ENCODE measurements at regions not wholly inside any gene's neighbourhood (a gene's known extent, or its start where the extent isn't known, plus 50 kb on each side); places are given as distances from the start of the nearest gene placed in this dataset.

DNA sequence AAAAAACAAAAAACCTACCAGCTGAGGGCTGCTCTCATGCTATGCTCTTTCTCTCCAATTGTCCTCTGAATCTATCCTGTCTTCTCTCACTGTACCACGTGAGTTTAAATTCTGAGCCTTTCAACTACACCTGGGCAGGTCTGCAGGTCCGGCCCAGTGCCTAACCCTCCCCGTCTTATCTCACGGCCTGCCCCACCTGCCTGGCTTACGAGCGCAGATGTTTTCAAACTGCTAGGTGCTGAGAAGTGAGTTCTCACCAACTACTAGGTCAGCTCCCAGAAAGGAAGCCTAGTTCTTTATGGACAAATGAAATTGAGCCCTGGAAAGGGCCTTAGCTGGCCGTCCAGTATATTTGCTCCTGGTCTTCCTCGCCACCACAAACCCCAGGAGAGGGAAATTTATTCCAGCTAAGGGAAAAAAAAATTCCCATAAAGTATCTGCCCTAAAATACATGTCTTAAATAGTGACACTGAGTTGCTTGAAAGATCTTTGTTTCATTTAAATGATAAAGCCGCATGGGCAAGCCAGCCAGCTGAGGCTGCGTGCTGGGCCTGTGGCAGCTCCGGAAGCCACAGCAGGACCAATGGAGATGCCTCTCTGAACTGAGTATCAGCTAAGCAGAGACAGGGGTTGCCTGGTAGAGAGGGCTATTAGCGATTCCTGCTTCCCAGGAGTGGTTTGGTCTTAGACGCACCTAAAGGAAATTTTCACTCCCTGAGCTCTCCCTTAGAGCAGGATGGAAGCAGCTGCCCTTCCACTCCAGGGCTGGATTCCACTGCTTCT, 92.5 kb upstream of the NCK2 start:
- DNase-seq (ENCODE audit: low read depth) = no peak

DNA sequence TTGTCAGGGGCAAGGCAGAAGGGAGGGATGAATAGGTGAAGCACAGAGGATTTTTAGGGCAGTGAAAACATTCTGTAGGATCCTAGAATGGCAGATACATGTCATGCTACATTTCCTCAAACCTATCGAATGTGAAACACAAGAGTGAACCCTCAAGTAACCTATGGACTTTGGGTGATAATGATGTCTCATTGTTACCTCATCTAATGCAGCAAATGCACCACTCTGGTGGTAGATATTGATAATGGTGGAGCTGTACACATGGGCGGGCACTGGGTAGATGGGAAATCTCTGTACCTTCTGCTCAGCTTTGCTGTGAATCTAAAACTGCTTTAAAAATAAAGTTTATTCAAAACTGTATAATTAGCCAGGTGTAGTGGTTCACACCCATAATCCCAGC, 95.2 kb upstream of the NCK2 start:
- DNase-seq (ENCODE audit: low read depth) = no peak

DNA sequence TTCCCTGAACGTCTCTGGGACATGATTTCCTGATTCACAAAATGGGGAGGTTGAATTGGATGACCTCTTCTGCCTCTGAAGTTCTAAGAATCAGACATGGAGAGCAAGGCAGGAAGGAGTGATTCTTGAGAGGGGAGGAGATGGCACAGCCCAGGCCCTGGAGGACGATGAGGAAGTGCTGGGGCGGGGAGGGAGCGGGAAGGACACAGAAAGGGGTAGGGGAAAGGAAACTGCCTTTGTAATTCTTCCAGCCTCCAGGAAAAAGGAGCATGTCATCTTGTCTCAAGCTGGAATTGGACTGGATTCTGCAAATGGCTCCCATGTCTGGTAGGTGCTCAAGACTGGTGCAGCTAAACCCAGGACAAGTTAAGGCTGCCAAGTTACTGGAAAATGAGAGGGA, 97.0 kb upstream of the NCK2 start:
- DNase-seq (ENCODE audit: low read depth) = no peak

DNA sequence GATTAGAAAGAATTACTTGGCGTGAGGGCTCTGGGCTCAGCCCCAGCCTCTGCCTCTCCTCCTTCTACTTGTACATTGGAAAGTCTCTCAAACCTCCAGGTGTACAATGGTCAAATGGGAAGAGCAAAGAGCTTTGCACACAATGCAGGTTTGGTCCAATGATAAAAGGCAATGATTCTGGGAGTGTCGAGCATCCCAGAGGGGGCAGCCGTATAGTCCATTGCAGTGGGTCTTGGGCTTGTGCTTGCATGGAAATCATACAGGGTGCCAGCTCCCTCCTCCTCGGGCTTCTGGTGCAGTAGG, 98.0 kb upstream of the NCK2 start:
- no peak for DNase-seq (ENCODE audit: low read depth)

DNA sequence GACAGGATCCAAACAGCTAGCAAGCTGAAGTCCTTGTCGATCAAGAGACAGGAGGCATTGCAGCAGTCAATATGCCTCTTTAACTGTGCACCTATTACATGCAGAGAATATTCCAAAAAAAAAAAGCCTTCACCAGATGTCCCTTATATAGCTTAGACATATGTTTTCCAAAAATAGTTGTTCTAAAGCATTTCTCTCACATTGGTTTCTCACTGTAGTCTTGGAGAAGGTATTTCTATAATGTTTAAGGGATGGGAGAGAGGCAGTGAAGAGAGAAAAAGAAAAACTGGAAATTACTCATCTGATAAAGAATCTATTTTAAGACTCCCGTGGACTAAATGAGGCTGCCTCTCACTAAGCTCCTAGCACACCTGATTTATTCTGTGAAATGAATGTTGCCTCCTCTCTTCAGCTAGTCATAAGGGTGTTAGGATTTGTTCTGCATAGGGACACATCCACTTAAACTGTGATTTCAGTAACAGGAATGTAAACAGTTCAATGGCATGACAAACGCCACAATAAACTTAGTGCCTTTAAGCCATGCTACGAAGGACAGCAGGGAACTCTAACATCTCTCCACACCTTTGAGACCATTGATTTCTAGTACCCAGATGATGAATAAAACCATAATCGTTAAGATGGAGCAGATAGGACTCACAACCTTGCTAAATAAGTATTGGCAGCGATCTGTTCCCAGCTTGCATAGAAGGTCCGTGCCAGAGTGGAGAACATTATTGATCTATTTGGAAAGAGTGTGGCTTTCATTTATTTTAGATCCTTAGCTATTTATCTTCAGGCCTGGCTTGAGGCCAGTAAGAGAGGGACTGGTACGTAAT, 98.6 kb upstream of the NCK2 start:
- DNase-seq (ENCODE audit: low read depth) = no peak

DNA sequence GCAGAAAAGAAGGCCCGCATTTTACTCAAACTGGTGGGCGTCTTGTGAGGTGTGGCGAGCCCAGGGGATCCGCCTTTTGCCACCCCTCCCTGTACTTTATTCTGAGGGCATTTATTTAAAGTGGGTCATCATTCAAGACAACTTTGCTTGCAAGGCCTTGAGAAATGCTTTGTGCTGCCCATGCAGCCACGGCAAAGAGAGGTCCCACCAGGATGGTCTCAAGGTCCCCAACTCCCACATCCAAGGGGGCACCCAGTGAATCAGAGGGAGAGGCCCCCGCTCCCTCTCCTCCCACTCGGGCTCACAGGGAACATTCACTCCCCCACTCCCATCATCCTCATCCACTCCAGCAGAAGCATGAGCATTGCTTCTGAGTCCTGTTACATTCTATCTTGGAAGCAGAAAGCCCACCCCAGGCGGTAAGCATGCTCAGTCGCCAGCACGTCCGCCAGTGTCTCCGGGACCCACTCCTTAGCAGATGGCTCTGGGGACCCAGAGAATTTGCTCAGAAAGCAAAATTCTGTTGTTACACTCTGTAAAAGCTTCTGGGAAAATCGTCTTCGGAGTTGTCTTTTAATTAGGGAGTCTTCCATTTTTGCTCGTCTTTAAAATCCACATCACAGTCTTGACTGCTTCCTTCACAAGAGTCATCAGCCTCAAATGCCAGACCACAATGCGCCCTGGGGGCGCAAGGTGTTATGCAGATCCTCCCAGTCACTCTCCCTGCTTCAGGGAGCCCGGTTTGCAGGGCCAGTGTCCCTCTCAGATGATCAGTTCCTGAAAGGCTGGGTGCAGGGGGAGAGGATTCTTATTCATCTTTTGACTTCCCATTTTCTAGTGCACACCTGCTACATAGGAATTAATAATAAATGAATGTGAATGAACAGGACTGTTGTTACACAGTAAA, 99.4 kb upstream of the NCK2 start:
- DNase-seq (ENCODE audit: low read depth) = no peak

DNA sequence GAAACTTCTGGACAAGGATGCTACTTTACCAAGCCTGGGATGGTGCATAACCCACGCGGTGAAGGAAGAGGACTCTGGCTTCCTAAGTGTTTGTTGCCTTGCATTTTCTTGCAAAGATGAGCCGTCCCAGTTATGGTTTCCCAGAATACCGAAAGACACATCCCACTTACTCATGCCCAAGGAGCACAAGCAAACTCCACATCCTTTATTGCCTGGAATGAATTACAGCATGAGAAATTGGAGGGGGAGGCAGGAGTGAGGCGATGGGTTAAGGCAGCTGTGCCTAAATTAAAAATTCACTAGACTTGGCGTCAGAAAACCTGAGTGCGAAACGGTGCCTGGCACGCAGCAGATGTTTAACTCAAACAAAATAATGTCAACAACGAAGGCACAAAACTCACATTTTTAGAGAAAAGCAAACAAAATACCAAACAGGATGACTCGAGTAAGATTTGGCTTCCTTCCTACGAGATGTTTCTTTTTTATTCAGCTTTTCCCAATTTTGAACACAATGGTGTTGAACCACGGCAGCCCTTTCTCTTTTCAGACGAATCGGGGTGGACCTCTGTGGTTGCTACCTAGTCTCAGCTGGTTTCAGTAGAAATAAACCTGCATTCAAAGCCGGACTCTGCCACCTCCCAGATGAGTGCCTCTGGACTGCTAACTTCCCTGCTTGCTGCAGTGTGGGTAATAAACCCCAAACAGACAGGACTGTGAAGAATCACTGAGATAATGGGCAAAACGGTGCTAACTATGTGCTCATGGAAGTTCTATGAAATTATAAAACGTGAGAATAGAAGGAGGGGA, 100.3 kb upstream of the NCK2 start:
- DNase-seq (ENCODE audit: low read depth) = no peak

DNA sequence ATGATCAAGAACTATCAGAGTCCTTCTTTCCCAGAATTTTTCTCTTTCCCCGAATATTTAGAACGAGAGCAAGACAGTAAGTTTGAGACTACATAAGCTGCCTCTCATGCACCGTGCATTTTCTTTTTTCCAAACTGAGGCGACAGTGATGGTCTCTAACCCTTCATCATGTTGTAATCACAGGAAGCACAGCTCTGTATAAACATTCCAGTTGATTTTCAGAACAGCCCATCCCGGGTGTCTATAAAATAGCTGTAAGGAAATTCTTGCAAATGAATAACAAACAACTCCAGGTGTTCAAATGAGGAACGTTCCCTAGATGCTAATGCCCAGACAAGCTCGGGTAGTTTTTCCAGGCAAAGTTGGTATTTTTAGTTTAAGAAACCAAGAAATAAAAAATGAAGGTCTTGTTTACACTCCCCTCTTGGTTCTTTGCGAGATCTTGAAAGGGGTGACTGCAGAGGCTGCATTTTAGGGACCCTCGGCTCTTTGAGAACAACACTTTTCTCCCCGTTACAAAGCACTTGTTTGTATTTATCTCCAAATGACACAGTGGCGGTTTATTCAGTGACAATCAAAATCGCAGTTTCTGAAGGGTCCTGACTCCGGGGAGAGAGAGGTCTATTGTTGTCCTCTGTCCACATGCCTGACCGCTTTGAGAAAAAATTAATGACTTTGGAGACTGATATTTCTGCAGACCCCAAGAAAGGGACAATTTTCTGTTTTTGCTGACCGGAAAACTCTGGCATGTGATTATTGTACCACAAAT, 101.1 kb upstream of the NCK2 start:
- DNase-seq (ENCODE audit: low read depth) = no peak

DNA sequence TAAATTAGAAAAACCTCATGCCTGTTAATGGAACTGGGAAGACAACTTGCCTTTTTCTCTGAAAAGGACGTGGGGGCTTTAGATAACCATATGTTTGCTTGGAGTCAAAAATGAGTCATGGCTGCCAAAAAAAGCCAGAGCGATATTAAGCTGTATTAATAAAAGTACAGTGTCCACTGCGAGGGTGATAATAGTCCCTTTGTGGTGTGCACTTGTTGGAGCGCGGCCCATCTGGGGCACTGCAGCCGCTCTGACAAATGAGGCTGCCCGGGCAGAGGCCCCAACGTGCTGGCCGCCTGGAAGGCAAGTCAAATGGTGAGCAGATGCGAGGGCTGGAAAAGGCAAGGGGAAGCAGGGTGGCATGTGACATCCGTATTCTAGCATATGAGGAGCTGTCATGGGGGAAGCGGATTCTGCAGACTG, 103.3 kb upstream of the NCK2 start:
- no peak for DNase-seq (ENCODE audit: low read depth)

DNA sequence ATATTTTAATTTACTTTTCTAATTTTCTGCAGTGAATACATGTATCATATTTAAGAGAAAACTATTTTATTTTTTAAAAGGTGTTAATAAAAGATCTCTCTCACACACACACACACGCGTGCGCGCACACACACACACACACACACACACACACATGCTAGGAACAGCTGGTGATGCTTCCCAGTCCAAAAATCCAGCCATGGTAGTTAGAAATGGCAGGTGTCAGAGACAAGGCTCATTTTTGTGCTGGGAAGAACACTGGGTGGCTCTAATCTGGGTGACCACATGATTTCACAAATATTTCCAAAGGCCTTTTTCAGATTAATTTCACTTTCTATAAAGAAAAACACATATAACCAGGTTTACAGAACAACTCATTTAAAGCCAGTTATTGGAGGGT, 104.5 kb upstream of the NCK2 start:
- DNase-seq (ENCODE audit: low read depth) = no peak

DNA sequence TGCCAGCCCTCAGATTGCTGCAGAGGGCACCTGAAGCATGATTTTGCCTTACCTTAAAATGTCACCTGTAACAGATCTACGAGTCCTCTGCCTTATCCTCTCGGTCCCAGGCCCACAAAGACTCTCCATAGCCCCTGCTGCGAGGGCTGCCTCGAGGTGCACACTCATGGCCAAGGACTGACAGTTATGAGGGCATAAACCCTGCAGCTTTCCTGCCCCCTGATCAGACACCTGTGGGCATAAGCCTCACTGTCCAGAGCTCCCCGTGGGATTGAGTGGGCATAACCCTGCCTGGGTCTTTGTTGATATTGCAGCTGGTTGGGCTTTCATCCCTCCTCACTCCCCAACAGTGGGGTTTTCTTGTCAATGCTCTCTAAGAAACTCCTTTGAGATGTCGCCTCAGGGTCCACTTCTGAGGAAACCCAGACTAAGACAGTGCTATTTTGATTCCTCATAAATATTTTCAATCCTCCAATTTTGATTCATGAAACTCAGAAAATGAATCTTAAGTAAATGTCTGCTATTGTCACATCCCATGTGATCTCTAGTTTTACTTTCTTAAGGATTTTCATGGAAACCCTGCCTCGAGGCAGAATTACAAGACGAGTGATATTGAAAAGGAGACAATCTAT, 108.5 kb upstream of the NCK2 start:
- DNase-seq (ENCODE audit: low read depth) = no peak

DNA sequence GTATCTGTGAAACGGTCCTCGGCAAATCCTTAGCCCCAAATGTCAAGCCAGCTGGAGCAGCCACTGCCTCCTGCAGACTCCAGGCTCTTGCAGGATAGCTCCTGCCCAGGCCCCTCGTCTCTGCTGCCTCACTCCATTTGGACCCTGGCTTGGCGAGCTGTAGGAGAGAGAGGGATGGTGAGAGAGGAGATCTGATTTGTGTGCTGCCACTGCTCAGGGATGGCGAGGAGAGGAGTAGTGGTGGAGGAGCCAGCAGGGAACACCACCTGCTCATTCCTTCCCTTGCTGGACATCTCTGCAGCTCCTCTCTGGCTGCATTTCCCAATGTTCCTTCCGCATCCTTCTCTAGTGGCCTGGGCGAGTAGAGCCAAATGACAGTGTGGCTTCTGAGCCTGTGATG, 109.1 kb upstream of the NCK2 start:
- no peak for DNase-seq (ENCODE audit: low read depth)

DNA sequence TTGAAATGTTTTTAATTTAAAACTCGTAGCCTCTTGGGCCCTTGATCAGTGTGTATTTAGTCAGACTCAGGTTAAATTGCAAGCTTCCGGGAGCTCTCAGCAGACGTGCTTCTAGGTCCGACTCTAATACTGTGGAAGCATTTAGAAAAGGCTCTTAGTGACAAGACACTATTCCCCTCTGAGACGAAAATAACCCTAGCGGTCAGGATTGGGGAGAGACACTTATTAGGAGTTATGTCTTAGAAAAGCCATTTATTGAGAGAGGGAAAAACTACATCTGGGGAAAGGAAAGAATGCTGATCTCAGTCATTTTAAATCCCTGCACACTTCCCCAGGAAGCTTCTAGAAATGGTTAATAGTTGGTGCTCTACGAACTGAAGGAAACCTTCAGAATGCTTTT, 110.5 kb upstream of the NCK2 start:
- no peak for DNase-seq (ENCODE audit: low read depth)

DNA sequence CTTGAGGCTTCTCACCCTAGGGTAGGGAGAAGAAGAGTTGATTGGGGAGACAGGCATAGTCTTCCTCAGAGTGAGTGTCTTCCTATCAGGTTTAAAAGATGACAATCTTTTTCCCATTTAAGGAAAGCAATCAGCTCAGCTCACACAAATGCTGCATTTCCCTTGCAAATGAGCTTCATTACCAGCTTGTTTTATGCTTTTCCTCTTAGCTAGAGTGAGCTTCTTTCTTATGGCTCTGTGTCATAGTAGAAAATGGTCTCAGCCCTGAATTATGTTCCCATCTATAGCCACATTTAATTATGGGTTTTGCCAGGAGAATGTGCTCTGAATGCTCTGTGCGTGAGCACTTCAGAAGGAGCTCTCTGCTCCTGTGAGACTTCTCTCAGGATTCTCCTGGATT, 112.8 kb upstream of the NCK2 start:
- no peak for DNase-seq (ENCODE audit: low read depth)

DNA sequence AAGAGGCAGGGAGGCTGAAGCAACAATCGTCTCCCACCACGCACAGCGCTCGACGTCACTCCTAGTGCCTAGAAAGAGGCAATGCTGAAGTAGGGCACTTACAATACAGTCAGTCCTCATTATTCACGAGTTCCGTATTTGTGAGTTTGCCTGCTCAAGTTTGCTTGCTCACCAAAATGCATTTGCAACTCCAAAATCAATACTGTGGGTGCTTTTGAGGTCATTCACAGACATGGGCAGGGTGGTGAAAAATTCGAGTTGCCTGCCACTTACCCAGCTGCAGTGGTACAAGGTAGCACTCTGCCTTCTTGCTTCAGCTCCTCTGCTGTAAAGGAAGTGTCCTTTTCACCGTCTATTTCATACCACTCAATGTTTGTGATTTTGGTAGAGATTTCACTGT, 113.7 kb upstream of the NCK2 start:
- no peak for DNase-seq (ENCODE audit: low read depth)

DNA sequence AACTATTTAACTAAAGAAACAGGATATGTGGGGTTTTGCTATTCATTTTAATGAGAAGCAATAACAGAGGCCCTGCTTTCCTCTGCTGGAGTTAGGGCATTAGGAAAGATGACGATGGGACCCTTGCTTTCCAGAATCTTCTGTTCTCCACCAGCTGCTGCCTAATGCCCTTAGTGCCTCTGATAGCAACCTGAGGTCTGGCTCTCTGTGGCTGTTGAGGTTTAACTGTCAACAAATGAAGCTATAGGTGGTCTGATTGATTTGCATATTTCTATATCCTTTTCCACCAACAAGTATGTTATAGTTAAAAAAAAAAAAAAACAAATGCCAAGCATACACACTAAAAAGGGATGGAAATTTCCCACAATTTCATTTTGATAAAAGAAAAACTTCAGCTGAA, 115.1 kb upstream of the NCK2 start:
- no peak for DNase-seq (ENCODE audit: low read depth)

DNA sequence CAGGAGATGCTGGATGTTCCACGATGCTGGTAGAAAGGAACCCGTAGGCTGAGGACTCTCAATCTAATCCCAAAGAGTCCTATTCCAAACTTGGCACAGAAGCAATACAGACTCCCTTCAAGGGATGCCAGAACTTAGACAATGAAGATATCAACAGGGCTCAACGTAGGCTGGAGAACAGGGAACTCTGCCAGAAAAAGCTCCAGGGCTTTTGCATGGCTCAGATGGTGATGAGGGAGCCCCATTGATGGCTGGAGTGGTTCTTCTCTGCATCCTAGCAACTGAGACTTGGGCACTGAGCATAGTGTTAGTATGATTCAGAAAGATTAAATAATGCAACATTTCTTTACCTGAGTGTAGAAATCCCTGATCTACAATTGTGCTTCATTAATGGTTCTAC, 117.2 kb upstream of the NCK2 start:
- DNase-seq (ENCODE audit: low read depth) = no peak

DNA sequence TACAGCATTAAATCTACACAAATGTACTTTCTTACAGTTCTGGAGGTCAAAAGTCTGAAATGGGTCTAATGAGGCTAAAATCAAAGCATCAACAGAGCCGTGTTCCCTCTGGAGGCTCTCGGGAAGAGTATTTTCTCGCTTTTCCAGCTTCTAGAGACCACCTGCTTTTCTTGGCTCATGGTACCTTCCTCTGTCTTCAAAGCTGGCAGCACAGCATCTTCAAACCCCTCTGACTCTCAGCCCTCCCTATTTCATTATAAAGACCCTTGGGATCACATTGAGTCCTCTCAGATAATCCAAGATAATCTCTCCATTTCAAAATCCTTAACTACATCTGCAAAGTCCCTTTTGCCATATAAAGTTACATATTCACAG, 117.8 kb upstream of the NCK2 start:
- DNase-seq (ENCODE audit: low read depth) = no peak

DNA sequence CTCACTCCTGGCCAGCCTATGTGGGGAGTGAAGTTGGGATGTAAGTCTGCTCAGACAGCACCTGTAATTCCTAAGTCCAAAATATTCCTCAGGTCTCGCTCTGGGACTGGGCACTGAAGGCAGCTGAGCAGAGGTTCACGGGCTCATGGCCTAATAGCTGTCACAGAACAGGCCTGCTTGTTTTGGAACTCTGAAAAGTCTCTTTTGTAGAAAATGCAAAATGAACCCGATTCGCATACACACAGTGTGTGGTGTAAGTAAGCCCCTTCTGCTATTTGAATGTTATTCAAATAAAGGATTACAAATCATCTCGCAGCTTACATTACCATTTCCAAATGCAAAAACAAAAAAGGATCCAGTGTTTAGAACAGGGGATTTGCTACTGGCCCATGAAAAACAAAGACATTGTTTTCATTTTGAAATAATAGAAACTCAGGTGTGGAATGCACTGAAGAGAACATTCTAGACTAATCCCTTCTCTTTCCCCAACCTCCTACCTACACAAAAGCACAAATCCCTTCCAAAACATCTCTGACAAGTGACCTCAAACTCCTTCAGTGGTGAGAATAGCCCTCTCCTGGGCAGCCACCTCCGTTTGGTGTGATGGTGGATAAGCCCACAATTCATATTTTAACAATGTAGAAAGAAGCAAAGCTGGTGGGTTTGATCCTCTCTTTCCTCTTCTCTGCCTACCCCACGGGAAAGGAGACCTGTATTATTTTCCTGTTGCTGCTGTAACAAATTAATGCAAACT, 118.3 kb upstream of the NCK2 start:
- no peak for DNase-seq (ENCODE audit: low read depth)

DNA sequence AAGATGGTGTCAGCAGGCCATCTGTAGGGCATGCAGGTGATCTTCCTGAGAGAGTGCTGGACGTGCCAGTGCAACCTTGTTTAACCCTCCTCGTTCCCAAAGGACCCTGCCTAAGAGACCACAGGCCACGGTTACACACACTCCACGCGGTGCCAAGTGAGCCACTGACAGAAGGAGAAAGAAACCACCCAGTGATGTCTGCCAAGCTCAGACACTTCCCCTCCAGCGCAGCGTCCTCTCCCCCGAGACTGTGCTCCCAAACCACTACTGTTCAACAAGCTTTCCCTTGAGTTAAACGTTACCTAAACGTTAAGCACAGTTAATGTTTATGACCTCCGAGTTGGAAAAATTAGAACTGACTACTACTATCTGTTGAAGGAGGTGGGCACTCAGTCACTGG, 119.1 kb upstream of the NCK2 start:
- DNase-seq (ENCODE audit: low read depth) = no peak

All from stimulated activated CD8-positive, alpha-beta memory T cell treated with anti-CD3 and anti-CD28 coated beads, Interleukin-12 subunit alpha, Interleukin-12 subunit beta, amount 100 ng/mL, for 4 hours (primary cell).